Peyer's patch (tissue), 4 donors: ENCODE measurements at regions not wholly inside any gene's neighbourhood (a gene's known extent, or its start where the extent isn't known, plus 50 kb on each side); places are given as distances from the start of the nearest gene placed in this dataset.

Source experiments
- DNase-seq, 3 donors: peaks; one replicate each; pipeline ENCODE4 v3.0.0-alpha.2; 2017 to 2019
- H3K27ac ChIP-seq, 4 donors: fragments of 200-600 bp; sonication (generic); one replicate each; pipeline ENCODE4 v1.5.1; 2016 to 2019
- H3K27me3 ChIP-seq, 2 donors: fragments of 200-600 bp; sonication (generic); one replicate each; pipeline ENCODE4 v1.5.1; 2019
- H3K36me3 ChIP-seq, 3 donors: fragments of 200-600 bp; sonication (generic); one replicate each; pipeline ENCODE4 v1.5.1; 2016 to 2019
- H3K4me1 ChIP-seq, 4 donors: fragments of 200-600 bp; sonication (generic); one replicate each; pipeline ENCODE4 v1.5.1; 2016 to 2019
- H3K4me3 ChIP-seq, 4 donors: fragments of 200-600 bp; sonication (generic); 1 replicate in 3 of 4; 2 replicates in 1 of 4; pipeline ENCODE4 v1.5.1; 2016 to 2019; ENCODE audit warnings: mild to moderate bottlenecking in 1 of 4
- H3K9me3 ChIP-seq, 4 donors: fragments of 200-600 bp; sonication (generic); one replicate each; pipeline ENCODE4 v1.5.1; 2016 to 2019; ENCODE audit warnings: mild to moderate bottlenecking in 1 of 4
- POLR2A ChIP-seq, 2 donors: fragments of 450-650 bp; IDR thresholded peaks; one replicate each; pipeline ENCODE4 v1.5.1; 2017; ENCODE audit warnings: antibody characterized with exemption in 2 of 2, mild to moderate bottlenecking in 2 of 2, moderate library complexity in 2 of 2
- TF ChIP-seq, protein P1 (sequence below), 6 experiments: fragments of 450-650 bp in 4 of 6; fragments of 200-600 bp in 2 of 6; sonication (generic) in 1 of 6; IDR thresholded peaks; one replicate each; pipeline ENCODE4 v1.5.1; 2017 to 2019; ENCODE audit warnings: antibody characterized with exemption in 6 of 6, mild to moderate bottlenecking in 3 of 6, moderate library complexity in 1 of 6

DNA sequence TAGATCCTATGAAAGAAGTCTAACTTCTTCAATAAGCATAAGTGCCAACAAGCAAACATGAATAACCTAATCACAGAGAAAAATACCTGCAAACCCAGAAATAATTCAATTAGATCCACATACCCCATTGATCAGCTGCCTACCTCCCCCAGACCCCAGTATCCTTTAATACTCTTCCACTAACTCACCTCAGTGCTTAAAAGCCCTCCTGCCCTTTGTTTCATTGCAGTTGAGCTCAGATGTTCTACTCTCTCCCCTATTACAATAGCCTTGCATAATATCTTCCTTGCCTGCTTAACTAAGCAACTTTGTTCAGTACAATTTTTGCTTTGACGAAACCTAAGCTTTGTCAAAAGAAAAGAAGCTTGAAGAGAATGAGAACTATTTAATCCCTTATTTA is 156.0 kb upstream of the ZC3H15 start:
- no peak for DNase-seq
- TF ChIP-seq POLR2A (IDR thresholded peaks at IDR 0.05) = no peak
- TF ChIP-seq, protein P1, sequence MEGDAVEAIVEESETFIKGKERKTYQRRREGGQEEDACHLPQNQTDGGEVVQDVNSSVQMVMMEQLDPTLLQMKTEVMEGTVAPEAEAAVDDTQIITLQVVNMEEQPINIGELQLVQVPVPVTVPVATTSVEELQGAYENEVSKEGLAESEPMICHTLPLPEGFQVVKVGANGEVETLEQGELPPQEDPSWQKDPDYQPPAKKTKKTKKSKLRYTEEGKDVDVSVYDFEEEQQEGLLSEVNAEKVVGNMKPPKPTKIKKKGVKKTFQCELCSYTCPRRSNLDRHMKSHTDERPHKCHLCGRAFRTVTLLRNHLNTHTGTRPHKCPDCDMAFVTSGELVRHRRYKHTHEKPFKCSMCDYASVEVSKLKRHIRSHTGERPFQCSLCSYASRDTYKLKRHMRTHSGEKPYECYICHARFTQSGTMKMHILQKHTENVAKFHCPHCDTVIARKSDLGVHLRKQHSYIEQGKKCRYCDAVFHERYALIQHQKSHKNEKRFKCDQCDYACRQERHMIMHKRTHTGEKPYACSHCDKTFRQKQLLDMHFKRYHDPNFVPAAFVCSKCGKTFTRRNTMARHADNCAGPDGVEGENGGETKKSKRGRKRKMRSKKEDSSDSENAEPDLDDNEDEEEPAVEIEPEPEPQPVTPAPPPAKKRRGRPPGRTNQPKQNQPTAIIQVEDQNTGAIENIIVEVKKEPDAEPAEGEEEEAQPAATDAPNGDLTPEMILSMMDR (IDR thresholded peaks at IDR 0.05) = no peak
- no peaks in the 10 kb centered on the region for H3K27me3 ChIP-seq
- H3K4me1 ChIP-seq = no peaks in the 10 kb centered on the region
- no peak overlapping the region for H3K27ac ChIP-seq
- no peak overlapping the region for H3K4me3 ChIP-seq
- H3K36me3 ChIP-seq = no peaks in the 10 kb centered on the region
- H3K9me3 ChIP-seq = no peaks in the 10 kb centered on the region

DNA sequence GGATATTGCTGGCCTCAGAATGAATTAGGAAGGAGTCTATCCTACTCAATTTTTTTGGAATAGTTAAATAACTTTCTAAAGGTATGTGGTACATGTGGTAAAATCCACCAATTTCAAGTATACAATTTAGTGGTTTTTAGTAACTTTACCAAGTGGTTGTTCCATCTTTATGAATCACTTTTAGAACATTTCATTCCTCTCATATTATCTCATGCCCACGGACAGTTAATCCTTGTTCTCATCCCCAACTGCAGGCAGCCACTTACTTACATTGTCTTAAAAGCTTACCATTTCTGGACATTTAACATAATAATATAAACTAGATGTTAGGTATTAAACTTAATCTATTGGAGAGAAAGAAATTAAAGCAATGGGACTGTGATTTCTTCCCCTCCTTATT is 146.3 kb upstream of the ZC3H15 start:
- Histone ChIP-seq H3K27me3 (no peaks in the 10 kb centered on the region), H3K4me1 (no peaks in the 10 kb centered on the region), H3K27ac (no peak overlapping the region), H3K9me3 (no peaks in the 10 kb centered on the region), H3K4me3 (no peak overlapping the region), H3K36me3 (no peaks in the 10 kb centered on the region)
- TF ChIP-seq, protein P1 (IDR thresholded peaks at IDR 0.05) = no peak
- no peak for DNase-seq

DNA sequence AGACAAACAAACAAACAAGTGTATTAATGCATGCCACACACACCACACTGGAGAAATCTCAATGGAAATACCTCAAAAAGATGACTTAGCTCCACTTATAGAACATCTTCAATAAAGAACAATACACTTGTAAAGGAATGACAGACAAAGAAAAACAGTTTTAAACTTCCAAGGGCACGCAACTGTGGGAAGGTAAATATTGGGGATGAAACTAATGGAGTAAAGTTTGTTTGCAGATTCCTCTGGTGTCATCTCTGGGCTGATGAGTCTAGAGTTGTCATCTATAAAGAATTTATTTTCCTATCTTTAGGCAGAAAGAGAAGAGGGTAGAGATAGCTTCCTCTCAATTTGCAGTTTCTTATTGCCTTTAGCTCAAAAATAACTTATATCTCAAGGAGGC is 144.0 kb upstream of the ZC3H15 start:
- no peaks in the 10 kb centered on the region for H3K4me1 ChIP-seq
- TF ChIP-seq, protein P1 (IDR thresholded peaks at IDR 0.05) = no peak
- no peak for TF ChIP-seq POLR2A (IDR thresholded peaks at IDR 0.05)

DNA sequence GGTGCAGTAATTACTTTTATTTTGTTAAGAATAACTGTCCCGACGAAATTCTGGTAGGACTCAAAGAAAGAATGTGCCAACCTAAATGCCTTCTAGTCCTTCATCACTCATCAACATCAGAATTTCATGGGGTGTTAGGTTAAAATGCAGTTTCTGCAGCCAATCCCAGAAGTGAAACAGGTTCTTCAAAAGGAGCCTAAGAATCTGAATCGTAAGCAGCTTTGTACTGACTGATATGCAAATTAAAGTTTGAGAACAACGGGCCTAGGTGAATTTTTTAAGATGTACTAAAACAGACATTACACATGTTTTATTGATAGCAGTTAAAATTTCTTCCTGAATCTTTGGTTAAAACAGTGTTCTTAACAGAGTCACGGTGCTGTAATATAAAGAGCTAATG is 140.3 kb upstream of the ZC3H15 start:
- TF ChIP-seq, protein P1 (IDR thresholded peaks at IDR 0.05) = no peak
- TF ChIP-seq POLR2A (IDR thresholded peaks at IDR 0.05) = no peak
- no peaks in the 10 kb centered on the region for H3K4me1 ChIP-seq
- no peaks in the 10 kb centered on the region for H3K36me3 ChIP-seq
- DNase-seq = no peak
- H3K27me3 ChIP-seq = no peaks in the 10 kb centered on the region
- no peak overlapping the region for H3K27ac ChIP-seq
- H3K9me3 ChIP-seq = no peaks in the 10 kb centered on the region
- no peak overlapping the region for H3K4me3 ChIP-seq

More for the DNA sequence above, 144.0 kb upstream of the ZC3H15 start:
- Histone ChIP-seq H3K36me3 (no peaks in the 10 kb centered on the region), H3K27me3 (no peaks in the 10 kb centered on the region), H3K27ac (no peak overlapping the region), H3K9me3 (no peaks in the 10 kb centered on the region), H3K4me3 (no peak overlapping the region)
- DNase-seq = no peak

DNA sequence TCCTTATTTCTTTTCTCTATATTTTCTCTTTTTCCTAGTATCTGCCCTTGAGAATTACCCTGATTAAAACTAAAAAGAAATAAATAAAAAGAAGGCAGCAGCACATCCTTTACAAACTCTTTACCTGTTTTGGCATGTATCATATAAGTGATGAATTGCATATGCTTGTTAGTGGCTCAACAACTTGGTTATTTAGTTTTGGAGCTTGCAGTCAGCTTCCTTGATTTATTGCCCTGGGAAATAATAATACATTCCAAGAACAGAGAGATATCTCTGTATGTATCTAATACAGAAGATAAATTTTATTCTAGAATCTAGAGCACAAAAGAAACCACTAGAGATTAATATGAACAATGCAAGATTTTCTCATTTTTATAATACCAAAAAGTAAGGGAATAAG is 139.8 kb upstream of the ZC3H15 start:
- Histone ChIP-seq H3K27me3 (no peaks in the 10 kb centered on the region), H3K36me3 (no peaks in the 10 kb centered on the region), H3K4me1 (no peaks in the 10 kb centered on the region), H3K4me3 (no peak overlapping the region), H3K9me3 (no peaks in the 10 kb centered on the region), H3K27ac (no peak overlapping the region)
- no peak for TF ChIP-seq POLR2A (IDR thresholded peaks at IDR 0.05)
- TF ChIP-seq, protein P1 (IDR thresholded peaks at IDR 0.05) = no peak
- no peak for DNase-seq

DNA sequence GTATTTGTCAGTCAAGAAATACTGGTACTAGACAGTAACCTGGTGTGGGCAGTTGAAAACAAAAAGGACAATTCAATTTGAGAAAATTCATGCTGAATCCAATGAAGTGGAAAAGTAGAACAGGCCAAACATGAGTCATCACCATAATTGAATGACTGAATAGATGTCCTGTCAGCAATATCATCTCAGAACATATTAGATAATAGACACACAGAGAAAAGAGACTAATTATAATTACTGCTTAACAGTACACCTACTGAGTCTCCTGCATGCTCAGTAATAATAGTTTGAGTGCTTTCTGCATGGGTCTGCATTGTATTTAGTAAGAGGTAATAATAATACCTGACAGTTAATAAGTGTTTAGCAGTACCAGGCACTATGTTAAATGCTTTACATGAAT is 138.6 kb upstream of the ZC3H15 start:
- DNase-seq = no peak
- Histone ChIP-seq H3K27me3 (no peaks in the 10 kb centered on the region), H3K9me3 (no peaks in the 10 kb centered on the region), H3K4me1 (no peaks in the 10 kb centered on the region), H3K36me3 (no peaks in the 10 kb centered on the region), H3K4me3 (no peak overlapping the region), H3K27ac (no peak overlapping the region)
- TF ChIP-seq, protein P1 (IDR thresholded peaks at IDR 0.05) = no peak
- TF ChIP-seq POLR2A (IDR thresholded peaks at IDR 0.05) = no peak
